Endothelial cell of umbilical vein (primary cell): ENCODE measurements at regions not wholly inside any gene's neighbourhood (a gene's known extent, or its start where the extent isn't known, plus 50 kb on each side); places are given as distances from the start of the nearest gene placed in this dataset.

Experiments used
- BruUV-seq: library from RNA; stranded (reverse); fragments of 400-500 nt; replicated peaks from 2 replicates; lab custom pipeline; 2021; lab: Mats Ljungman, UMichigan
- CTCF ChIA-PET: fragments of 300-600, 350-600 bp; sonication (Branson Sonifier 250); formaldehyde crosslinking; loops from one replicate; lab custom pipeline; 2021; ENCODE audit warnings: antibody characterized with exemption, inconsistent platforms; lab: Charles Lee
- POLR2A ChIA-PET: fragments of 300-600, 350-600 bp; sonication (Branson Sonifier 250); formaldehyde crosslinking; loops from one replicate; lab custom pipeline; 2021; ENCODE audit warnings: antibody characterized with exemption, inconsistent platforms; lab: Charles Lee
- DNase-seq: peaks from one replicate; pipeline ENCODE4 v3.0.0-alpha.2; 2011; ENCODE audit warnings: low read depth, low spot score
- FAIRE-seq: peaks from 2 replicates; lab custom pipeline; 2011; peaks lifted over from hg19 to GRCh38; lab: Jason Lieb, UNC
- H2AFZ ChIP-seq: 2 replicates; pipeline ENCODE4 v1.6.0; 2012; ENCODE audit warnings: low read depth, low read length, control low read depth, inconsistent platforms
- H3K27ac ChIP-seq: 2 replicates; pipeline ENCODE4 v1.5.1; 2011; ENCODE audit warnings: low read depth, mild to moderate bottlenecking, control low read depth, low read length, moderate library complexity; ENCODE audit not compliant: insufficient read depth
- H3K27me3 ChIP-seq, 2 experiments: 2 replicates each; pipeline versions ENCODE4 v1.6.0 to v1.6.1; 2011; ENCODE audit warnings: low read length in 2 of 2, mixed read lengths in 1 of 2; ENCODE audit not compliant: control insufficient read depth in 2 of 2, insufficient read depth in 2 of 2
- H3K36me3 ChIP-seq, 2 experiments: 2 replicates in 1 of 2; 3 replicates in 1 of 2; pipeline ENCODE4 v1.5.1; 2011; ENCODE audit warnings: low read length in 2 of 2, mild to moderate bottlenecking in 1 of 2, moderate library complexity in 1 of 2; ENCODE audit not compliant: control insufficient read depth in 2 of 2, insufficient read depth in 2 of 2; ENCODE audit errors: extremely low read depth in 1 of 2
- H3K4me1 ChIP-seq: 3 replicates; pipeline ENCODE4 v1.5.1; 2011; ENCODE audit warnings: mild to moderate bottlenecking, low read length; ENCODE audit not compliant: control insufficient read depth, insufficient read depth; ENCODE audit errors: extremely low read depth
- H3K4me2 ChIP-seq: 2 replicates; pipeline ENCODE4 v1.6.1; 2011; ENCODE audit warnings: low read length, control low read depth, mixed read lengths; ENCODE audit not compliant: insufficient read depth
- H3K4me3 ChIP-seq, 3 experiments: fragments of 200-600 bp in 1 of 3; sonication (generic), shearing (Covaris generic) in 1 of 3; replicated peaks in 1 of 3; 2 replicates each; pipeline ENCODE4 v1.5.1; 2011 to 2016; ENCODE audit warnings: control low read depth in 3 of 3, low read length in 3 of 3, mild to moderate bottlenecking in 2 of 3, inconsistent platforms in 1 of 3, low read depth in 1 of 3, moderate library complexity in 1 of 3; ENCODE audit not compliant: insufficient read depth in 1 of 3
- H3K79me2 ChIP-seq: 2 replicates; pipeline ENCODE4 v1.6.0; 2012; ENCODE audit warnings: low read length, inconsistent platforms; ENCODE audit not compliant: control insufficient read depth, insufficient read depth
- H3K9ac ChIP-seq: replicated peaks from 2 replicates; pipeline ENCODE3; 2011; ENCODE audit warnings: low read length, control low read depth; ENCODE audit not compliant: insufficient read depth; ENCODE audit errors: extremely low read depth
- H3K9me1 ChIP-seq: replicated peaks from 3 replicates; pipeline ENCODE4 v1.6.0; 2011; ENCODE audit warnings: mild to moderate bottlenecking, low read length; ENCODE audit not compliant: control insufficient read depth, insufficient read depth; ENCODE audit errors: extremely low read depth
- H3K9me3 ChIP-seq: replicated peaks from 2 replicates; pipeline ENCODE4 v1.5.1; 2012; ENCODE audit warnings: low read length, inconsistent platforms; ENCODE audit not compliant: control insufficient read depth, insufficient read depth
- H4K20me1 ChIP-seq: replicated peaks from 2 replicates; pipeline ENCODE3; 2011; ENCODE audit warnings: mild to moderate bottlenecking, low read length; ENCODE audit not compliant: control insufficient read depth, insufficient read depth; ENCODE audit errors: extremely low read depth
- EZH2 ChIP-seq: IDR thresholded peaks from 2 replicates; pipeline ENCODE4 v1.6.1; 2012; ENCODE audit warnings: borderline replicate concordance, low read depth, mild to moderate bottlenecking, moderate library complexity, low read length, inconsistent platforms; ENCODE audit not compliant: severe bottlenecking
- FOS ChIP-seq: IDR thresholded peaks from 2 replicates; pipeline ENCODE4 v1.6.1; 2011; ENCODE audit warnings: mild to moderate bottlenecking, low read length, moderate library complexity, borderline replicate concordance; ENCODE audit not compliant: insufficient read depth
- GATA2 ChIP-seq: IDR thresholded peaks from 2 replicates; pipeline ENCODE4 v1.7.0; 2011; ENCODE audit warnings: low read depth, mild to moderate bottlenecking, moderate library complexity, mixed read lengths, low read length; ENCODE audit not compliant: insufficient read length, insufficient read depth
- JUN ChIP-seq: IDR thresholded peaks from 2 replicates; pipeline ENCODE4 v1.6.1; 2011; ENCODE audit warnings: borderline replicate concordance, low read depth; ENCODE audit not compliant: insufficient read length, insufficient read depth
- MYC ChIP-seq: IDR thresholded peaks from one replicate; pipeline ENCODE4 v1.6.1; 2011; ENCODE audit warnings: mild to moderate bottlenecking, low read depth, low read length
- POLR2A ChIP-seq: IDR thresholded peaks from 2 replicates; pipeline ENCODE4 v1.6.1; 2012; ENCODE audit warnings: low read depth, mild to moderate bottlenecking, control low read depth, low read length
- POLR2AphosphoS5 ChIP-seq: IDR thresholded peaks from 2 replicates; pipeline ENCODE4 v1.6.1; 2012; ENCODE audit warnings: low read depth, mild to moderate bottlenecking, control low read depth, low read length, moderate library complexity; ENCODE audit not compliant: insufficient read depth
- dilution Hi-C: fragments of 300-500 bp; cut with MboI; formaldehyde crosslinking; loops from one replicate; pipeline ENCODE4 v1.15.0; 2019; ENCODE audit warnings: low sequenced_read_pairs; ENCODE audit not compliant: extremely low pct_ligation_motif_present
- intact Hi-C: fragments of 100-400 bp; cut with micrococcal nuclease; formaldehyde crosslinking; loops from one replicate; pipeline ENCODE4 v1.10.0; 2022
- TF ChIP-seq, protein P1 (sequence below), 2 donors: IDR thresholded peaks; 1 replicate in 1 of 2; 2 replicates in 1 of 2; pipeline ENCODE4 v1.5.1; 2011; ENCODE audit warnings: low read length in 2 of 2, mild to moderate bottlenecking in 2 of 2, moderate library complexity in 2 of 2, control low read depth in 1 of 2, inconsistent platforms in 1 of 2, low read depth in 1 of 2; ENCODE audit not compliant: insufficient read depth in 1 of 2; ENCODE audit errors: extremely low read depth in 1 of 2
- TF ChIP-seq, protein P2 (sequence below): IDR thresholded peaks from 2 replicates; pipeline ENCODE4 v1.6.1; 2011; ENCODE audit not compliant: insufficient read depth, insufficient read length

DNA sequence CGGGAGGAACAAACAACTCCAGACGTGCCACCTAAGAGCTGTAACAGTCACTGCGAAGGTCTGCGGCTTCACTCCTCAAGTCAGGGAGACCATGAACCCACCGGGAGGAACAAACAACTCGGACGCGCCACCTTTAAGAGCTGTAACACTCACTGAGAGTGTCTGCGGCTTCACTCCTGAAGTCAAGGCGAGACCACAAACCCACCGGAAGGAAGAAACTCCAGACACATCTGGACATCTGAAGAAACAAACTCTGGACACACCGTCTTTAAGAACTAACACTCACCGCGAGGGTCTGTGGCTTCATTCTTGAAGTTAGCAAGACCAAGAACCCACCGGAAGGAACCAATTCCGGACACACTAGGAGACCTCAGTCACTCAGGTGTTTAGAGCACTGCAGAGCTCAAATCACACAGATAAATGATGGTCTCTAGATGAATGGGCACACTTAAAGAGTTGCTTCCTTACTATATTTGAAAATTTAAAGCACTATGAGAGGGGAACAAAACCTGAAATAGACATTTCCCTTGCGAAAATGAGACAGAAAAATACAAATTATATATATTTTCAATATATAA lies 587.7 kb upstream of the ADGRL4 start:
- dilution Hi-C loops = no loop called here
- Histone ChIP-seq H3K9ac (no peak overlapping the region), H3K36me3 (no peaks in the 10 kb centered on the region), H2AFZ (no peak overlapping the region), H3K27ac (no peak overlapping the region), H3K79me2 (no peaks in the 10 kb centered on the region), H3K4me2 (no peak overlapping the region), H3K27me3 (no peaks in the 10 kb centered on the region), H3K9me1 (no peaks in the 10 kb centered on the region), H3K4me3 (no peak overlapping the region), H3K4me1 (no peaks in the 10 kb centered on the region), H4K20me1 (no peaks in the 10 kb centered on the region), H3K9me3 (no peaks in the 10 kb centered on the region)
- FAIRE-seq (no peak), DNase-seq (no peak)
- ChIA-PET POLR2A (no interaction called here), CTCF (interaction anchor here (0.5 kb wide), 1 partner anchor 754 kb away, joined by 5 read pairs; no protein-coding TSS in a partner anchor)
- intact Hi-C loops = no loop called here
- TF ChIP-seq JUN = no peak
- no peak for TF ChIP-seq GATA2
- TF ChIP-seq POLR2AphosphoS5 = no peak
- TF ChIP-seq, protein P1, sequence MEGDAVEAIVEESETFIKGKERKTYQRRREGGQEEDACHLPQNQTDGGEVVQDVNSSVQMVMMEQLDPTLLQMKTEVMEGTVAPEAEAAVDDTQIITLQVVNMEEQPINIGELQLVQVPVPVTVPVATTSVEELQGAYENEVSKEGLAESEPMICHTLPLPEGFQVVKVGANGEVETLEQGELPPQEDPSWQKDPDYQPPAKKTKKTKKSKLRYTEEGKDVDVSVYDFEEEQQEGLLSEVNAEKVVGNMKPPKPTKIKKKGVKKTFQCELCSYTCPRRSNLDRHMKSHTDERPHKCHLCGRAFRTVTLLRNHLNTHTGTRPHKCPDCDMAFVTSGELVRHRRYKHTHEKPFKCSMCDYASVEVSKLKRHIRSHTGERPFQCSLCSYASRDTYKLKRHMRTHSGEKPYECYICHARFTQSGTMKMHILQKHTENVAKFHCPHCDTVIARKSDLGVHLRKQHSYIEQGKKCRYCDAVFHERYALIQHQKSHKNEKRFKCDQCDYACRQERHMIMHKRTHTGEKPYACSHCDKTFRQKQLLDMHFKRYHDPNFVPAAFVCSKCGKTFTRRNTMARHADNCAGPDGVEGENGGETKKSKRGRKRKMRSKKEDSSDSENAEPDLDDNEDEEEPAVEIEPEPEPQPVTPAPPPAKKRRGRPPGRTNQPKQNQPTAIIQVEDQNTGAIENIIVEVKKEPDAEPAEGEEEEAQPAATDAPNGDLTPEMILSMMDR (IDR thresholded peaks at IDR 0.05; ENCODE audit: extremely low read depth in 1 of 2, insufficient read depth in 1 of 2, low read depth in 1 of 2, low read length in 2 of 2) = no peak
- TF ChIP-seq POLR2A = no peak
- no peak for TF ChIP-seq FOS
- TF ChIP-seq, protein P2, sequence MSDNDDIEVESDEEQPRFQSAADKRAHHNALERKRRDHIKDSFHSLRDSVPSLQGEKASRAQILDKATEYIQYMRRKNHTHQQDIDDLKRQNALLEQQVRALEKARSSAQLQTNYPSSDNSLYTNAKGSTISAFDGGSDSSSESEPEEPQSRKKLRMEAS = no peak
- TF ChIP-seq EZH2 = no peak
- no peak for TF ChIP-seq MYC
- BruUV-seq = no TSS peak
